WTC11 (cell line): ENCODE measurements at regions not wholly inside any gene's neighbourhood (a gene's known extent, or its start where the extent isn't known, plus 50 kb on each side); places are given as distances from the start of the nearest gene placed in this dataset.

Source experiments
- GABPB1 ChIP-seq: sonication (generic); formaldehyde crosslinking; IDR thresholded peaks from 2 replicates; pipeline ENCODE4 v1.8.1; 2023; ENCODE audit warnings: mild to moderate bottlenecking, missing genetic modification reagents
- MYBL2 ChIP-seq: sonication (generic); formaldehyde crosslinking; IDR thresholded peaks from 2 replicates; pipeline ENCODE4 v1.8.1; 2023; ENCODE audit warnings: mild to moderate bottlenecking, moderate library complexity, missing genetic modification reagents
- TF ChIP-seq, protein P1 (sequence below): fragments of 200-600 bp; IDR thresholded peaks from 2 replicates; pipeline ENCODE4 v1.8.0; 2022; ENCODE audit warnings: antibody characterized with exemption
- TF ChIP-seq, protein P2 (sequence below): sonication (generic); formaldehyde crosslinking; IDR thresholded peaks from 2 replicates; pipeline ENCODE4 v1.8.0; 2022; ENCODE audit warnings: mild to moderate bottlenecking, missing genetic modification reagents

DNA sequence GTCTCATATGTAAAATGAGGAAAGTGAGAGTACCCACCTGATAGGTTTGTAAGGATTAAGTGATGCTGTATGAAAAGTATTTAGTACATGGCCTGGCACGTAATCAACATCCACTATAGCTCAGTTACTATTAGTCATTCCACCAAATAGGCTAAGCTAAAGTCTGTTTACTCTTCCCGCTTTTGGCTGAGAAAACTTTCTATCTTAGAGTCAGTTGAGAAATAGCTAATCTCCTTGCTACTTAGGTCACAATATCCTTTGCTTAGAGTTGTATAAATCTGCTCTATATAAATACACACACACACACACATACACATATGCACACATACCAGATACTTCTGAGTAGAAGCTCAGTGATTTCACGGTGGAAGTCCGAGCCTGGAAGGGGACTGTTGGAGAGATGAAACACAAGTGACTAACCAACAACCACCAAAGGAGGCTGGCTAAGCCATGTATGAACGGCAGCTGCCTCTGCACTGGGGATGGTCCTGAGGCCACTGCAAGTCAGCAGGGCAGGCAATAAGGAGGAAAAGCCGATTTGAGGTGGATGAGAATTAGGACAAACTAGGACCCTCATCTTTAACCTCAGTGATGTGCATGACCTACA lies 104.6 kb upstream of the EPHA4 start:
- TF ChIP-seq, protein P1, sequence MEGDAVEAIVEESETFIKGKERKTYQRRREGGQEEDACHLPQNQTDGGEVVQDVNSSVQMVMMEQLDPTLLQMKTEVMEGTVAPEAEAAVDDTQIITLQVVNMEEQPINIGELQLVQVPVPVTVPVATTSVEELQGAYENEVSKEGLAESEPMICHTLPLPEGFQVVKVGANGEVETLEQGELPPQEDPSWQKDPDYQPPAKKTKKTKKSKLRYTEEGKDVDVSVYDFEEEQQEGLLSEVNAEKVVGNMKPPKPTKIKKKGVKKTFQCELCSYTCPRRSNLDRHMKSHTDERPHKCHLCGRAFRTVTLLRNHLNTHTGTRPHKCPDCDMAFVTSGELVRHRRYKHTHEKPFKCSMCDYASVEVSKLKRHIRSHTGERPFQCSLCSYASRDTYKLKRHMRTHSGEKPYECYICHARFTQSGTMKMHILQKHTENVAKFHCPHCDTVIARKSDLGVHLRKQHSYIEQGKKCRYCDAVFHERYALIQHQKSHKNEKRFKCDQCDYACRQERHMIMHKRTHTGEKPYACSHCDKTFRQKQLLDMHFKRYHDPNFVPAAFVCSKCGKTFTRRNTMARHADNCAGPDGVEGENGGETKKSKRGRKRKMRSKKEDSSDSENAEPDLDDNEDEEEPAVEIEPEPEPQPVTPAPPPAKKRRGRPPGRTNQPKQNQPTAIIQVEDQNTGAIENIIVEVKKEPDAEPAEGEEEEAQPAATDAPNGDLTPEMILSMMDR: no peak
- no peak for TF ChIP-seq MYBL2 (CRISPR knock-in tag)
- TF ChIP-seq, protein P2, sequence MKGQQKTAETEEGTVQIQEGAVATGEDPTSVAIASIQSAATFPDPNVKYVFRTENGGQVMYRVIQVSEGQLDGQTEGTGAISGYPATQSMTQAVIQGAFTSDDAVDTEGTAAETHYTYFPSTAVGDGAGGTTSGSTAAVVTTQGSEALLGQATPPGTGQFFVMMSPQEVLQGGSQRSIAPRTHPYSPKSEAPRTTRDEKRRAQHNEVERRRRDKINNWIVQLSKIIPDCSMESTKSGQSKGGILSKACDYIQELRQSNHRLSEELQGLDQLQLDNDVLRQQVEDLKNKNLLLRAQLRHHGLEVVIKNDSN (CRISPR knock-in tag): no peak
- no peak for TF ChIP-seq GABPB1 (CRISPR knock-in tag)
